ENCODE measurements at regions not wholly inside any gene's neighbourhood (a gene's known extent, or its start where the extent isn't known, plus 50 kb on each side); places are given as distances from the start of the nearest gene placed in this dataset.

- TF ChIP-seq POLR2A (IDR thresholded peaks at IDR 0.05) (no peak), CTCF (IDR thresholded peaks at IDR 0.05) (no peak)
- no peak for DNase-seq
- no peaks in the 10 kb centered on the region for H3K36me3 ChIP-seq
- WGBS (ENCODE audit: insufficient coverage, low coverage, low lambda C conversion rate, missing lambda C conversion rate) = 82% methylated on average over 3 of the region's 3 CpGs
- no peak overlapping the region for H3K4me3 ChIP-seq
- no peaks in the 10 kb centered on the region for H3K4me1 ChIP-seq
- no peaks in the 10 kb centered on the region for H3K9me3 ChIP-seq
- H3K27ac ChIP-seq = no peak overlapping the region
- intact Hi-C loops (cut with DNase I) = no loop called here
- H3K27me3 ChIP-seq = no peaks in the 10 kb centered on the region
- no peak for ATAC-seq
These were observed 53.0 kb upstream of the DTNBP1 start for GRCh38 chr6:15715851-15716250.

- H3K4me1 ChIP-seq = no peaks in the 10 kb centered on the region
- no peaks in the 10 kb centered on the region for H3K36me3 ChIP-seq
- no peaks in the 10 kb centered on the region for H3K27me3 ChIP-seq
- 82% methylated on average over 3 of the region's 3 CpGs for WGBS (ENCODE audit: insufficient coverage, low coverage, low lambda C conversion rate, missing lambda C conversion rate)
- no peak for TF ChIP-seq POLR2A (IDR thresholded peaks at IDR 0.05)
- TF ChIP-seq CTCF (IDR thresholded peaks at IDR 0.05) = no peak
- no peak for ATAC-seq
- no peak for DNase-seq
- no peak overlapping the region for H3K4me3 ChIP-seq
- intact Hi-C loops (cut with DNase I) = no loop called here
- no peaks in the 10 kb centered on the region for H3K9me3 ChIP-seq
- no peak overlapping the region for H3K27ac ChIP-seq
These were observed 52.2 kb upstream of the DTNBP1 start for GRCh38 chr6:15715060-15715459.

- Histone ChIP-seq H3K27me3 (no peaks in the 10 kb centered on the region), H3K9me3 (no peaks in the 10 kb centered on the region), H3K4me3 (no peak overlapping the region), H3K4me1 (no peaks in the 10 kb centered on the region), H3K27ac (no peak overlapping the region), H3K36me3 (no peaks in the 10 kb centered on the region)
- DNase-seq (no peak), ATAC-seq (no peak)
- TF ChIP-seq CTCF (IDR thresholded peaks at IDR 0.05) = no peak
- no peak for TF ChIP-seq POLR2A (IDR thresholded peaks at IDR 0.05)
- intact Hi-C loops (cut with DNase I) = no loop called here
- WGBS (ENCODE audit: insufficient coverage, low coverage, low lambda C conversion rate, missing lambda C conversion rate) = 69% methylated on average over 2 of the region's 2 CpGs
These were observed 51.8 kb upstream of the DTNBP1 start for GRCh38 chr6:15714658-15715057.

GRCh38 chr6:15713325-15713724 lies 50.5 kb upstream of the DTNBP1 start:
- no peak for TF ChIP-seq CTCF (IDR thresholded peaks at IDR 0.05)
- no peak for TF ChIP-seq POLR2A (IDR thresholded peaks at IDR 0.05)
- intact Hi-C loops (cut with DNase I) = no loop called here
- WGBS (ENCODE audit: insufficient coverage, low coverage, low lambda C conversion rate, missing lambda C conversion rate) = 50% methylated on average over 3 of the region's 3 CpGs
- no peaks in the 10 kb centered on the region for H3K9me3 ChIP-seq
- ATAC-seq (no peak), DNase-seq (no peak)
- no peaks in the 10 kb centered on the region for H3K4me1 ChIP-seq
- H3K36me3 ChIP-seq = no peaks in the 10 kb centered on the region
- H3K27me3 ChIP-seq = no peaks in the 10 kb centered on the region
- H3K27ac ChIP-seq = no peak overlapping the region
- H3K4me3 ChIP-seq = no peak overlapping the region

GRCh38 chr6:15712797-15713196 lies 50.0 kb upstream of the DTNBP1 start:
- H3K36me3 ChIP-seq = no peaks in the 10 kb centered on the region
- peak in 1 of 4 donors; percentile 63 for ATAC-seq
- no peak for TF ChIP-seq POLR2A (IDR thresholded peaks at IDR 0.05)
- TF ChIP-seq CTCF (IDR thresholded peaks at IDR 0.05) = no peak
- no peaks in the 10 kb centered on the region for H3K4me1 ChIP-seq
- intact Hi-C loops (cut with DNase I) = no loop called here
- H3K9me3 ChIP-seq = no peaks in the 10 kb centered on the region
- no peak for DNase-seq
- H3K27me3 ChIP-seq = no peaks in the 10 kb centered on the region
- WGBS (ENCODE audit: insufficient coverage, low coverage, low lambda C conversion rate, missing lambda C conversion rate) = 47% methylated on average over 1 of the region's 1 CpG
- H3K4me3 ChIP-seq = no peak overlapping the region
- H3K27ac ChIP-seq = no peak overlapping the region

Data from right lobe of liver (tissue), 6 donors.